Hepatocyte (in vitro differentiated cells): ENCODE measurements at regions not wholly inside any gene's neighbourhood (a gene's known extent, or its start where the extent isn't known, plus 50 kb on each side); places are given as distances from the start of the nearest gene placed in this dataset.

ENCODE experiments used
- EZH2 ChIP-seq: fragments of 200-600 bp; sonication (generic); IDR thresholded peaks from 2 replicates; pipeline ENCODE4 v1.6.1; 2016; ENCODE audit warnings: antibody characterized with exemption, mild to moderate bottlenecking, borderline replicate concordance
- TF ChIP-seq, protein P1 (sequence below): fragments of 200-600 bp; sonication (generic); IDR thresholded peaks from 2 replicates; pipeline ENCODE4 v1.5.1; 2016; ENCODE audit warnings: antibody characterized with exemption, mild to moderate bottlenecking; ENCODE audit not compliant: poor library complexity

DNA sequence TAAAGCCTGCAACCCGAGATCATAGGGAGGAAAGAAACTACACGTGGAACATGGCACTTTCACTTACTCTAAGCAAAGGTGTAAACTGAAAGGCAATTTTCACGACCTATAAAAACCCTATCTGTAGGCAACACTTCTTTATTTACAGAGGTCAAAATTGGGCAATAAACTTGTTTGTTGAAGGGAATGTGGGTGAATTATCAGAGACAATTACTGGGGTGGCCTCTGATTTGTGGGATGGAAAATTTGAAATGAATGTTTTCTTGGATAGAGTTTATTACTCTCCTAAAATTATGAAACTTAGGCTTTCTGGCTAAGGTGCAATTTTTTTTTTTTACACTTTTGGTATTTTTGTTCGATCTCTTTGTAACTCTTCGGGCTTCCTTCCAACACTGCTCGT lies 734.1 kb upstream of the TENM3 start:
- TF ChIP-seq, protein P1, sequence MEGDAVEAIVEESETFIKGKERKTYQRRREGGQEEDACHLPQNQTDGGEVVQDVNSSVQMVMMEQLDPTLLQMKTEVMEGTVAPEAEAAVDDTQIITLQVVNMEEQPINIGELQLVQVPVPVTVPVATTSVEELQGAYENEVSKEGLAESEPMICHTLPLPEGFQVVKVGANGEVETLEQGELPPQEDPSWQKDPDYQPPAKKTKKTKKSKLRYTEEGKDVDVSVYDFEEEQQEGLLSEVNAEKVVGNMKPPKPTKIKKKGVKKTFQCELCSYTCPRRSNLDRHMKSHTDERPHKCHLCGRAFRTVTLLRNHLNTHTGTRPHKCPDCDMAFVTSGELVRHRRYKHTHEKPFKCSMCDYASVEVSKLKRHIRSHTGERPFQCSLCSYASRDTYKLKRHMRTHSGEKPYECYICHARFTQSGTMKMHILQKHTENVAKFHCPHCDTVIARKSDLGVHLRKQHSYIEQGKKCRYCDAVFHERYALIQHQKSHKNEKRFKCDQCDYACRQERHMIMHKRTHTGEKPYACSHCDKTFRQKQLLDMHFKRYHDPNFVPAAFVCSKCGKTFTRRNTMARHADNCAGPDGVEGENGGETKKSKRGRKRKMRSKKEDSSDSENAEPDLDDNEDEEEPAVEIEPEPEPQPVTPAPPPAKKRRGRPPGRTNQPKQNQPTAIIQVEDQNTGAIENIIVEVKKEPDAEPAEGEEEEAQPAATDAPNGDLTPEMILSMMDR = no peak
- no peak for TF ChIP-seq EZH2
